DND-41 (cell line): ENCODE measurements at regions not wholly inside any gene's neighbourhood (a gene's known extent, or its start where the extent isn't known, plus 50 kb on each side); places are given as distances from the start of the nearest gene placed in this dataset.

ENCODE experiments used
- EZH2 ChIP-seq: IDR thresholded peaks from 3 replicates; pipeline ENCODE4 v1.6.1; 2012; ENCODE audit warnings: borderline replicate concordance, low read depth, mild to moderate bottlenecking, moderate library complexity, low read length, inconsistent platforms; ENCODE audit not compliant: severe bottlenecking
- TF ChIP-seq, protein P1 (sequence below): IDR thresholded peaks from 2 replicates; pipeline ENCODE4 v1.5.1; 2012; ENCODE audit warnings: borderline replicate concordance, low read length, moderate library complexity, mild to moderate bottlenecking; ENCODE audit not compliant: poor library complexity, severe bottlenecking; ENCODE audit errors: extremely low read depth

GRCh38 chr16:77511053-77511452 is 76.2 kb upstream of the ADAMTS18 start:
- TF ChIP-seq, protein P1, sequence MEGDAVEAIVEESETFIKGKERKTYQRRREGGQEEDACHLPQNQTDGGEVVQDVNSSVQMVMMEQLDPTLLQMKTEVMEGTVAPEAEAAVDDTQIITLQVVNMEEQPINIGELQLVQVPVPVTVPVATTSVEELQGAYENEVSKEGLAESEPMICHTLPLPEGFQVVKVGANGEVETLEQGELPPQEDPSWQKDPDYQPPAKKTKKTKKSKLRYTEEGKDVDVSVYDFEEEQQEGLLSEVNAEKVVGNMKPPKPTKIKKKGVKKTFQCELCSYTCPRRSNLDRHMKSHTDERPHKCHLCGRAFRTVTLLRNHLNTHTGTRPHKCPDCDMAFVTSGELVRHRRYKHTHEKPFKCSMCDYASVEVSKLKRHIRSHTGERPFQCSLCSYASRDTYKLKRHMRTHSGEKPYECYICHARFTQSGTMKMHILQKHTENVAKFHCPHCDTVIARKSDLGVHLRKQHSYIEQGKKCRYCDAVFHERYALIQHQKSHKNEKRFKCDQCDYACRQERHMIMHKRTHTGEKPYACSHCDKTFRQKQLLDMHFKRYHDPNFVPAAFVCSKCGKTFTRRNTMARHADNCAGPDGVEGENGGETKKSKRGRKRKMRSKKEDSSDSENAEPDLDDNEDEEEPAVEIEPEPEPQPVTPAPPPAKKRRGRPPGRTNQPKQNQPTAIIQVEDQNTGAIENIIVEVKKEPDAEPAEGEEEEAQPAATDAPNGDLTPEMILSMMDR: no peak
- TF ChIP-seq EZH2: no peak
